Cardiac muscle cell (in vitro differentiated cells and primary cell): ENCODE measurements at regions not wholly inside any gene's neighbourhood (a gene's known extent, or its start where the extent isn't known, plus 50 kb on each side); places are given as distances from the start of the nearest gene placed in this dataset.

Experiments
- DNase-seq, 2 donors: peaks; one replicate each; pipeline versions ENCODE4 v3.0.0 to v3.0.0-alpha.2; 2010 to 2017; ENCODE audit warnings: low read depth in 1 of 2, low spot score in 1 of 2
- H3K27ac ChIP-seq: fragments of 200-600 bp; sonication (generic); 2 replicates; pipeline ENCODE4 v1.5.1; 2016
- H3K27me3 ChIP-seq: fragments of 200-600 bp; sonication (generic); 2 replicates; pipeline ENCODE4 v1.6.0; 2016; ENCODE audit warnings: control low read depth
- H3K36me3 ChIP-seq: fragments of 200-600 bp; sonication (generic); 2 replicates; pipeline ENCODE4 v1.5.1; 2016; ENCODE audit warnings: control low read depth
- H3K4me1 ChIP-seq: fragments of 200-600 bp; sonication (generic); 2 replicates; pipeline ENCODE4 v1.8.1; 2017; ENCODE audit warnings: low read depth, mild to moderate bottlenecking, mixed run types
- H3K4me3 ChIP-seq: fragments of 200-600 bp; sonication (generic); 2 replicates; pipeline ENCODE4 v1.5.1; 2016; ENCODE audit warnings: mild to moderate bottlenecking
- H3K9me3 ChIP-seq: fragments of 200-600 bp; sonication (generic); 2 replicates; pipeline ENCODE4 v1.5.1; 2017; ENCODE audit warnings: low read depth, mild to moderate bottlenecking, control low read depth
- TF ChIP-seq, protein P1 (sequence below): IDR thresholded peaks from 2 replicates; pipeline ENCODE4 v1.5.1; 2012; ENCODE audit warnings: low read depth, mild to moderate bottlenecking, low read length

DNA sequence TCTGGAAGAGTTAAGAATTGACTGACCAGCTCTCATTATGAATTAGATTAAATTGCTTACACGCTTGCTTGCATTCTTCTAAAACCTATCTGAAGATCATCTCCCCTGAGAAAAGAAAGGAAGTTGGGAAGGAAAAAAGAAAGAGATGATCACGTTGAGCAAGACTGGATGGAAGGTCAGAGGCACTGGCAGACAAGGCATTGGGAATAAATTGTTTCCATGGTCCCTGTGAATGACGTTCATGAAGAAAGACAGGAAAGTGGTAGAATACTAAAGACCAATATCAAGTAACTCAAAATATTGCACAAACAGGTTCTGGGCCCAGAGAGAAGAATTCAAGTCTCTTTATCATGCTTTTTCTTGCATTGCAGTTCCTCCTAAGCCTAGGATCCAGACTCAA is 1045.4 kb upstream of the MAP3K7 start:
- Histone ChIP-seq H3K27ac (no peak overlapping the region), H3K9me3 (no peaks in the 10 kb centered on the region), H3K4me1 (peaks cover 16% of the 10 kb centered on the region), H3K4me3 (no peak overlapping the region), H3K36me3 (no peaks in the 10 kb centered on the region), H3K27me3 (no peaks in the 10 kb centered on the region)
- TF ChIP-seq, protein P1, sequence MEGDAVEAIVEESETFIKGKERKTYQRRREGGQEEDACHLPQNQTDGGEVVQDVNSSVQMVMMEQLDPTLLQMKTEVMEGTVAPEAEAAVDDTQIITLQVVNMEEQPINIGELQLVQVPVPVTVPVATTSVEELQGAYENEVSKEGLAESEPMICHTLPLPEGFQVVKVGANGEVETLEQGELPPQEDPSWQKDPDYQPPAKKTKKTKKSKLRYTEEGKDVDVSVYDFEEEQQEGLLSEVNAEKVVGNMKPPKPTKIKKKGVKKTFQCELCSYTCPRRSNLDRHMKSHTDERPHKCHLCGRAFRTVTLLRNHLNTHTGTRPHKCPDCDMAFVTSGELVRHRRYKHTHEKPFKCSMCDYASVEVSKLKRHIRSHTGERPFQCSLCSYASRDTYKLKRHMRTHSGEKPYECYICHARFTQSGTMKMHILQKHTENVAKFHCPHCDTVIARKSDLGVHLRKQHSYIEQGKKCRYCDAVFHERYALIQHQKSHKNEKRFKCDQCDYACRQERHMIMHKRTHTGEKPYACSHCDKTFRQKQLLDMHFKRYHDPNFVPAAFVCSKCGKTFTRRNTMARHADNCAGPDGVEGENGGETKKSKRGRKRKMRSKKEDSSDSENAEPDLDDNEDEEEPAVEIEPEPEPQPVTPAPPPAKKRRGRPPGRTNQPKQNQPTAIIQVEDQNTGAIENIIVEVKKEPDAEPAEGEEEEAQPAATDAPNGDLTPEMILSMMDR = no peak
- DNase-seq = no peak

DNA sequence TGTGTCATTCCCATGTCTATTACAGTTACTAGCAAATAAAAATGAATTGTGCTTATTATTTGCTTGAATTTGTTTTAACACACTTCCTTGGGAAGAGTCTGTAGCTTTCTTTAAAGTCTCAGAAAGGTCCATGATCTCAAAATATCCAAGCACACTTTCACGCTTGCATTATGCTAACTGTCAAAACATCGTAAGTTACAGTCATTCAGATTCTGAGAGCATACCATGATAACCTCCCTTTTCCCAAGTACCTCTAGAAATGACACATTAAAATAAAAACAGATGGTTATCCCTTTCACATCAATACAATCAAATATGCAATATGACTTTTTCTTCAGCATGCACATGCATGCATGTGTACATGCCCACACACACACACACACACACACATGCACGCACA is 1044.4 kb upstream of the MAP3K7 start:
- TF ChIP-seq, protein P1 = no peak
- H3K36me3 ChIP-seq = no peaks in the 10 kb centered on the region
- no peak overlapping the region for H3K27ac ChIP-seq
- no peak for DNase-seq
- no peak overlapping the region for H3K4me3 ChIP-seq
- H3K27me3 ChIP-seq = no peaks in the 10 kb centered on the region
- H3K4me1 ChIP-seq = peaks cover 16% of the 10 kb centered on the region
- no peaks in the 10 kb centered on the region for H3K9me3 ChIP-seq

DNA sequence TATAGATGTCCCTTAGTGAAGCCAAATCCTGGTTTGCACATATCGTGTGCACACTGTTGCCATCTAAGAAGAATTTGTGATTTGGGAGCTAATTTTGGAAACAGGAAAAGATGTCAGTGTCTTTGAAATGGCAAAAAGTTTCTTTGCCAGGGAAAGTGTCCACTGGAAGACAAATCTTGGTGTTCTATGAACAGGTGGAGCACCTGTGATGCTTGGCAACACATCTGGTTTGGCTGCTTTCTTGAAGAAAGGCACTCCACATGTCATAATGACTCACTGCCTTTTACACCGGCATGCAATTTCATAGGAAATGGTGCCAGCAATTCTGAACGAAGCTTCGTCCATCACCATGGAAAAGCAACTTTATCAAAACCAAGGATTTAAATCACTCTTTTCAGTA is 1040.0 kb upstream of the MAP3K7 start:
- no peak for DNase-seq
- no peak overlapping the region for H3K4me3 ChIP-seq
- TF ChIP-seq, protein P1 = no peak
- H3K36me3 ChIP-seq = no peaks in the 10 kb centered on the region
- no peaks in the 10 kb centered on the region for H3K27me3 ChIP-seq
- H3K9me3 ChIP-seq = no peaks in the 10 kb centered on the region
- no peak overlapping the region for H3K27ac ChIP-seq
- H3K4me1 ChIP-seq = no peaks in the 10 kb centered on the region

DNA sequence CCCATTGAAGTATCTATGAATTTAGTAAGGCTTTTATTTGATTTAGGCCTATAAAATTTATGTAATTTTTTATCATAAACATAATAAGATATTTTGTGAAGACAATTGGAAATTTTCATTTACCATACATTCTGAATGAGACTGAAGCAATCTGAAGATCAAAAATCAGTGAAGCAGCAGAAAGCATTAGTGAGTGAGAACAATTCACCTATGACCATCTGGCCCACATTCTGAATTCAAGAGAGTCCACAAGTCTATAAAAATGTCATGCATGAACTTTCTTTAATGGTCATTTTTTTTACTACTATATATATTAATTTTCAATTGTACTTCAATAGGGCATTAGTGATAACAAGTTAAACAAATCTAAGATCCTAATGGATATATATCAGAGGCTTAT is 1026.6 kb upstream of the MAP3K7 start:
- H3K27me3 ChIP-seq = no peaks in the 10 kb centered on the region
- DNase-seq = no peak
- TF ChIP-seq, protein P1 = no peak
- H3K36me3 ChIP-seq = no peaks in the 10 kb centered on the region
- H3K4me3 ChIP-seq = no peak overlapping the region
- H3K9me3 ChIP-seq = no peaks in the 10 kb centered on the region
- H3K27ac ChIP-seq = no peak overlapping the region
- no peaks in the 10 kb centered on the region for H3K4me1 ChIP-seq

DNA sequence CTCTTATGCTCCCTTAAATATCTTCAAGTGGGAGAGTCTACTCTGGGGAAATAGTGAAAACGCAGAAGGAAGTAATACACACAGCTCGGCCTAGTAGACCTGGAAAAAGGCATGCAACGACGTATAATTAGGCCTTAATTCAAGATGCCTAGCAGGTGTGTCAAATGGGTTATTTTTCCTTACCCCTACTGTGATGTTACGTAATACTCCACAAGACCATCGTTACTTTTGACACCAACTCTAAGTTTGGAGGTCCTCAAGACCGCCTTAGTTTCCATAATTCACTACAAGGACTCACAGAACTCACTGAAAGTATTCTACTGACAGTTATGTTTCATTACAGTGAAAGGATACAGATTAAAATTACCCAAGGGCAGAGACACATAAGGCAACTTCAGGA is 1024.3 kb upstream of the MAP3K7 start:
- no peak for DNase-seq
- Histone ChIP-seq H3K27me3 (no peaks in the 10 kb centered on the region), H3K36me3 (no peaks in the 10 kb centered on the region), H3K4me3 (no peak overlapping the region), H3K4me1 (no peaks in the 10 kb centered on the region), H3K27ac (no peak overlapping the region), H3K9me3 (no peaks in the 10 kb centered on the region)
- TF ChIP-seq, protein P1 = no peak

DNA sequence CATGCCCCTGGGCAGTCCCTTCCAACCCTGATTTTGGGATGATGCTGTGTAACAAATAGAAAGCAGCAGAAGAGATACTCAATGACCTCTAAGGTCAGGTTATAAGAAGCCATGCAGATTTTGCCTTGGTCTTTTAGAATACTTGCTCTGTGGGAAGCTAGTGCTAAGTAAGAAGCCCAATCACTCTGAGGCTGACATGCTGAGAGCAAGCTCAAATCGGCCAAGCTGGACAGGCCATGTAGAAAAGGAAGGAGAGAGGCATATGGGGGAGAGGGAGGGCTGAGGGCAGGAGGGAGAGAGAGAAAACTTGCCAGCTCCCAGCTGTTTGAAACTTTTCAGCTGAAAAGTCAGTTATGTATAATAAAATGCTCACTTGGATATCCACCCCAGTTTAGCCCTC is 1021.6 kb upstream of the MAP3K7 start:
- DNase-seq = no peak
- no peaks in the 10 kb centered on the region for H3K4me1 ChIP-seq
- no peaks in the 10 kb centered on the region for H3K36me3 ChIP-seq
- no peaks in the 10 kb centered on the region for H3K9me3 ChIP-seq
- H3K27me3 ChIP-seq = no peaks in the 10 kb centered on the region
- TF ChIP-seq, protein P1 = no peak
- H3K4me3 ChIP-seq = no peak overlapping the region
- H3K27ac ChIP-seq = no peak overlapping the region
